Right atrium auricular region (tissue), 2 donors: ENCODE measurements at regions not wholly inside any gene's neighbourhood (a gene's known extent, or its start where the extent isn't known, plus 50 kb on each side); places are given as distances from the start of the nearest gene placed in this dataset.
A peak's percentile ranks its signal among the peaks of the same experiment; 100 is the strongest.

Experiments used
- DNase-seq: peaks from one replicate; pipeline ENCODE4 v3.0.0-alpha.2; 2019; ENCODE audit warnings: low spot score
- H3K27ac ChIP-seq, 2 donors: fragments of 200-600 bp; sonication (generic); 1 replicate in 1 of 2; 2 replicates in 1 of 2; pipeline ENCODE4 v1.5.1; 2016 to 2019
- H3K27me3 ChIP-seq, 2 donors: fragments of 200-600 bp; sonication (generic); one replicate each; pipeline versions ENCODE4 v1.5.1 to v1.6.0; 2017 to 2019
- H3K36me3 ChIP-seq: fragments of 200-600 bp; sonication (generic); one replicate; pipeline ENCODE4 v1.5.1; 2016
- H3K4me1 ChIP-seq, 2 donors: fragments of 200-600 bp; sonication (generic); one replicate each; pipeline versions ENCODE4 v1.5.1 to v1.6.0; 2017 to 2019
- H3K4me3 ChIP-seq, 2 donors: fragments of 200-600 bp; sonication (generic); 1 replicate in 1 of 2; 2 replicates in 1 of 2; pipeline ENCODE4 v1.5.1; 2017 to 2019; ENCODE audit warnings: mild to moderate bottlenecking in 1 of 2, moderate library complexity in 1 of 2
- H3K9me3 ChIP-seq, 2 donors: fragments of 200-600 bp; sonication (generic); one replicate each; pipeline ENCODE4 v1.5.1; 2019
- CTCF ChIP-seq, 2 donors: fragments of 200-600 bp; sonication (generic); IDR thresholded peaks; one replicate each; pipeline ENCODE4 v1.5.1; 2019; ENCODE audit warnings: antibody characterized with exemption in 2 of 2

- TF ChIP-seq CTCF (IDR thresholded peaks at IDR 0.05) = no peak
- peaks cover 0 to 44% of the 10 kb centered on the region in 2 donors for H3K4me1 ChIP-seq
- H3K36me3 ChIP-seq = no peaks in the 10 kb centered on the region
These were observed 127.3 kb upstream of the ZNF608 start for GRCh38 chr5:124873713-124874112.

GRCh38 chr5:124876566-124876965, 130.1 kb upstream of the ZNF608 start:
- Histone ChIP-seq H3K9me3 (no peaks in the 10 kb centered on the region), H3K27ac (peak overlapping the region in 1 of 2 donors; percentile 83), H3K4me1 (peaks cover 0 to 24% of the 10 kb centered on the region in 2 donors), H3K27me3 (no peaks in the 10 kb centered on the region), H3K4me3 (no peak overlapping the region), H3K36me3 (no peaks in the 10 kb centered on the region)
- no peak for TF ChIP-seq CTCF (IDR thresholded peaks at IDR 0.05)
- no peak for DNase-seq

More at GRCh38 chr5:124873713-124874112, 127.3 kb upstream of the ZNF608 start:
- no peak overlapping the region for H3K4me3 ChIP-seq
- H3K27me3 ChIP-seq = no peaks in the 10 kb centered on the region
- no peaks in the 10 kb centered on the region for H3K9me3 ChIP-seq
- H3K27ac ChIP-seq = no peak overlapping the region
- no peak for DNase-seq

- peak overlapping the region; percentile 39 to 83 for H3K27ac ChIP-seq
- H3K27me3 ChIP-seq = no peaks in the 10 kb centered on the region
- no peaks in the 10 kb centered on the region for H3K36me3 ChIP-seq
- peaks cover 0 to 20% of the 10 kb centered on the region in 2 donors for H3K4me1 ChIP-seq
- no peak overlapping the region for H3K4me3 ChIP-seq
- no peak for DNase-seq
- no peaks in the 10 kb centered on the region for H3K9me3 ChIP-seq
- no peak for TF ChIP-seq CTCF (IDR thresholded peaks at IDR 0.05)
These were observed 130.5 kb upstream of the ZNF608 start for GRCh38 chr5:124876983-124877382.

- no peak for TF ChIP-seq CTCF (IDR thresholded peaks at IDR 0.05)
- Histone ChIP-seq H3K4me3 (no peak overlapping the region), H3K4me1 (peaks cover 0 to 16% of the 10 kb centered on the region in 2 donors), H3K9me3 (no peaks in the 10 kb centered on the region), H3K27me3 (no peaks in the 10 kb centered on the region), H3K27ac (peak overlapping the region; percentile 39 to 83), H3K36me3 (no peaks in the 10 kb centered on the region)
- no peak for DNase-seq
These were observed 131.2 kb upstream of the ZNF608 start for GRCh38 chr5:124877501-124878146.

GRCh38 chr5:124878583-124879342, 132.3 kb upstream of the ZNF608 start:
- DNase-seq = no peak
- H3K36me3 ChIP-seq = no peaks in the 10 kb centered on the region
- H3K27me3 ChIP-seq = no peaks in the 10 kb centered on the region
- H3K9me3 ChIP-seq = no peaks in the 10 kb centered on the region
- peaks cover 0 to 9% of the 10 kb centered on the region in 2 donors for H3K4me1 ChIP-seq
- no peak overlapping the region for H3K4me3 ChIP-seq
- no peak for TF ChIP-seq CTCF (IDR thresholded peaks at IDR 0.05)
- peak overlapping the region in 1 of 2 donors; percentile 83 for H3K27ac ChIP-seq
